K562 (cell line): ENCODE measurements at regions not wholly inside any gene's neighbourhood (a gene's known extent, or its start where the extent isn't known, plus 50 kb on each side); places are given as distances from the start of the nearest gene placed in this dataset.

ENCODE experiments used
- E4F1 ChIP-seq: fragments of 250-450 bp; sonication (Bioruptor Pico); IDR thresholded peaks from 2 replicates; pipeline ENCODE4 v1.5.0; 2021; ENCODE audit warnings: mild to moderate bottlenecking, borderline replicate concordance
- MLX ChIP-seq, 2 experiments: fragments of 450-650 bp in 1 of 2; sonication (generic) in 1 of 2; formaldehyde crosslinking; conservative IDR thresholded peaks; 2 replicates each; pipeline versions ENCODE4 v1.4.0 to v1.8.1; 2020 to 2022; ENCODE audit warnings: mild to moderate bottlenecking in 1 of 2, missing genetic modification reagents in 1 of 2
- ZNF318 ChIP-seq, 2 experiments: fragments of 450-650 bp; IDR thresholded peaks; 2 replicates each; pipeline ENCODE4 v1.6.1; 2016; ENCODE audit warnings: mild to moderate bottlenecking in 2 of 2, borderline replicate concordance in 1 of 2, low read depth in 1 of 2, moderate library complexity in 1 of 2
- TF ChIP-seq, protein P1 (sequence below), 2 experiments: fragments of 150-350 bp in 1 of 2; IDR thresholded peaks; 2 replicates each; pipeline ENCODE4 v1.6.1; 2012 to 2016; ENCODE audit warnings: low read depth in 2 of 2, low read length in 2 of 2, mild to moderate bottlenecking in 1 of 2, moderate library complexity in 1 of 2

GRCh38 chr10:131722525-131723264 lies 178.1 kb upstream of the PPP2R2D start (continued):
- TF ChIP-seq ZNF318 (IDR thresholded peaks at IDR 0.05; ENCODE audit: borderline replicate concordance in 1 of 2, low read depth in 1 of 2) (no peak), MLX (CRISPR knock-in tag; conservative IDR thresholded peaks at IDR 0.05) (no peak), E4F1 (no peak)
- TF ChIP-seq, protein P1, sequence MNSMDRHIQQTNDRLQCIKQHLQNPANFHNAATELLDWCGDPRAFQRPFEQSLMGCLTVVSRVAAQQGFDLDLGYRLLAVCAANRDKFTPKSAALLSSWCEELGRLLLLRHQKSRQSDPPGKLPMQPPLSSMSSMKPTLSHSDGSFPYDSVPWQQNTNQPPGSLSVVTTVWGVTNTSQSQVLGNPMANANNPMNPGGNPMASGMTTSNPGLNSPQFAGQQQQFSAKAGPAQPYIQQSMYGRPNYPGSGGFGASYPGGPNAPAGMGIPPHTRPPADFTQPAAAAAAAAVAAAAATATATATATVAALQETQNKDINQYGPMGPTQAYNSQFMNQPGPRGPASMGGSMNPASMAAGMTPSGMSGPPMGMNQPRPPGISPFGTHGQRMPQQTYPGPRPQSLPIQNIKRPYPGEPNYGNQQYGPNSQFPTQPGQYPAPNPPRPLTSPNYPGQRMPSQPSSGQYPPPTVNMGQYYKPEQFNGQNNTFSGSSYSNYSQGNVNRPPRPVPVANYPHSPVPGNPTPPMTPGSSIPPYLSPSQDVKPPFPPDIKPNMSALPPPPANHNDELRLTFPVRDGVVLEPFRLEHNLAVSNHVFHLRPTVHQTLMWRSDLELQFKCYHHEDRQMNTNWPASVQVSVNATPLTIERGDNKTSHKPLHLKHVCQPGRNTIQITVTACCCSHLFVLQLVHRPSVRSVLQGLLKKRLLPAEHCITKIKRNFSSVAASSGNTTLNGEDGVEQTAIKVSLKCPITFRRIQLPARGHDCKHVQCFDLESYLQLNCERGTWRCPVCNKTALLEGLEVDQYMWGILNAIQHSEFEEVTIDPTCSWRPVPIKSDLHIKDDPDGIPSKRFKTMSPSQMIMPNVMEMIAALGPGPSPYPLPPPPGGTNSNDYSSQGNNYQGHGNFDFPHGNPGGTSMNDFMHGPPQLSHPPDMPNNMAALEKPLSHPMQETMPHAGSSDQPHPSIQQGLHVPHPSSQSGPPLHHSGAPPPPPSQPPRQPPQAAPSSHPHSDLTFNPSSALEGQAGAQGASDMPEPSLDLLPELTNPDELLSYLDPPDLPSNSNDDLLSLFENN (IDR thresholded peaks at IDR 0.05; ENCODE audit: low read depth in 2 of 2, low read length in 2 of 2): no peak
